Renal pelvis (tissue), 1 donor: ENCODE measurements at regions not wholly inside any gene's neighbourhood (a gene's known extent, or its start where the extent isn't known, plus 50 kb on each side); places are given as distances from the start of the nearest gene placed in this dataset.
"Not testable (repeated sequence)": the region's sequence is repeated elsewhere in the genome, so short reads cannot be mapped to it uniquely, and the experiment has no call there.

Source experiments
- DNase-seq: peaks from one replicate; pipeline ENCODE4 v3.0.0-alpha.2; 2013

GRCh38 chr16:21534561-21534960, 64.8 kb upstream of the METTL9 start:
- DNase-seq: not testable (repeated sequence)

GRCh38 chr16:21535201-21535600, 64.2 kb upstream of the METTL9 start:
- DNase-seq: not testable (repeated sequence)

GRCh38 chr16:21536740-21537139, 62.6 kb upstream of the METTL9 start:
- DNase-seq: not testable (repeated sequence)

GRCh38 chr16:21537598-21537997, 61.8 kb upstream of the METTL9 start:
- not testable (repeated sequence) for DNase-seq

GRCh38 chr16:21539107-21539618, 60.2 kb upstream of the METTL9 start:
- not testable (repeated sequence) for DNase-seq

GRCh38 chr16:21540770-21541433, 58.5 kb upstream of the METTL9 start:
- not testable (repeated sequence) for DNase-seq

- DNase-seq: not testable (repeated sequence)
These were observed 57.7 kb upstream of the METTL9 start for GRCh38 chr16:21541611-21542051.

- not testable (repeated sequence) for DNase-seq
These were observed 57.3 kb upstream of the METTL9 start for GRCh38 chr16:21542075-21542474.

- DNase-seq: not testable (repeated sequence)
These were observed 56.8 kb upstream of the METTL9 start for GRCh38 chr16:21542491-21543124.

GRCh38 chr16:21543151-21543836, 56.1 kb upstream of the METTL9 start:
- DNase-seq: not testable (repeated sequence)

GRCh38 chr16:21545664-21546326, 53.6 kb upstream of the METTL9 start:
- not testable (repeated sequence) for DNase-seq

GRCh38 chr16:21549396-21549795, 50.0 kb upstream of the METTL9 start:
- not testable (repeated sequence) for DNase-seq
